ENCODE measurements at regions not wholly inside any gene's neighbourhood (a gene's known extent, or its start where the extent isn't known, plus 50 kb on each side); places are given as distances from the start of the nearest gene placed in this dataset.

- no peak overlapping the region for H3K9ac ChIP-seq (ENCODE audit: low read length)
- ATAC-seq = no peak
- TF ChIP-seq, protein P1, sequence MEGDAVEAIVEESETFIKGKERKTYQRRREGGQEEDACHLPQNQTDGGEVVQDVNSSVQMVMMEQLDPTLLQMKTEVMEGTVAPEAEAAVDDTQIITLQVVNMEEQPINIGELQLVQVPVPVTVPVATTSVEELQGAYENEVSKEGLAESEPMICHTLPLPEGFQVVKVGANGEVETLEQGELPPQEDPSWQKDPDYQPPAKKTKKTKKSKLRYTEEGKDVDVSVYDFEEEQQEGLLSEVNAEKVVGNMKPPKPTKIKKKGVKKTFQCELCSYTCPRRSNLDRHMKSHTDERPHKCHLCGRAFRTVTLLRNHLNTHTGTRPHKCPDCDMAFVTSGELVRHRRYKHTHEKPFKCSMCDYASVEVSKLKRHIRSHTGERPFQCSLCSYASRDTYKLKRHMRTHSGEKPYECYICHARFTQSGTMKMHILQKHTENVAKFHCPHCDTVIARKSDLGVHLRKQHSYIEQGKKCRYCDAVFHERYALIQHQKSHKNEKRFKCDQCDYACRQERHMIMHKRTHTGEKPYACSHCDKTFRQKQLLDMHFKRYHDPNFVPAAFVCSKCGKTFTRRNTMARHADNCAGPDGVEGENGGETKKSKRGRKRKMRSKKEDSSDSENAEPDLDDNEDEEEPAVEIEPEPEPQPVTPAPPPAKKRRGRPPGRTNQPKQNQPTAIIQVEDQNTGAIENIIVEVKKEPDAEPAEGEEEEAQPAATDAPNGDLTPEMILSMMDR (conservative IDR thresholded peaks at IDR 0.05; ENCODE audit: low read depth, low read length) = no peak
- TF ChIP-seq EZH2phosphoT487 (IDR thresholded peaks at IDR 0.05; ENCODE audit: borderline replicate concordance, low read length) (no peak), EZH2 (IDR thresholded peaks at IDR 0.05; ENCODE audit: low read length, unreplicated experiment) (no peak)
- no peaks in the 10 kb centered on the region for H3K9me3 ChIP-seq (ENCODE audit: low read length)
- H3K27me3 ChIP-seq (ENCODE audit: low read length) = no peaks in the 10 kb centered on the region
- no peaks in the 10 kb centered on the region for H3K79me2 ChIP-seq (ENCODE audit: low read length)
- no peaks in the 10 kb centered on the region for H3F3A ChIP-seq (ENCODE audit: low read length, unreplicated experiment)
- H3K27ac ChIP-seq (ENCODE audit: low read length) = no peak overlapping the region
- no peak for DNase-seq
- H3K4me3 ChIP-seq (ENCODE audit: low read length) = no peak overlapping the region
- H3K4me1 ChIP-seq (ENCODE audit: insufficient read depth, low read length) = no peaks in the 10 kb centered on the region
- intact Hi-C loops (cut with micrococcal nuclease) = no loop called here
- POLR2A ChIA-PET (ENCODE audit: unreplicated experiment) = no interaction called here
- no peaks in the 10 kb centered on the region for H3K36me3 ChIP-seq (ENCODE audit: low read depth, low read length)
- no TSS peak for BruUV-seq (replicated peaks)
- no peak overlapping the region for H3K4me2 ChIP-seq (ENCODE audit: low read length)
- CTCF ChIA-PET = no interaction called here
- no peak overlapping the region for H2AFZ ChIP-seq (ENCODE audit: low read length)
- no peaks in the 10 kb centered on the region for H4K20me1 ChIP-seq (ENCODE audit: low read length)
- no peaks in the 10 kb centered on the region for H3K9me2 ChIP-seq (replicated peaks; ENCODE audit: low read length)
Observed at GRCh38 chr16:6057821-6058220, 960.2 kb upstream of the EEF2KMT start.

- H3K4me2 ChIP-seq (ENCODE audit: low read length) = no peak overlapping the region
- BruUV-seq (replicated peaks) = no TSS peak
- H3K9me2 ChIP-seq (replicated peaks; ENCODE audit: low read length) = no peaks in the 10 kb centered on the region
- TF ChIP-seq EZH2phosphoT487 (IDR thresholded peaks at IDR 0.05; ENCODE audit: borderline replicate concordance, low read length) = no peak
- no peak for TF ChIP-seq EZH2 (IDR thresholded peaks at IDR 0.05; ENCODE audit: low read length, unreplicated experiment)
- TF ChIP-seq, protein P1 (conservative IDR thresholded peaks at IDR 0.05; ENCODE audit: low read depth, low read length) = no peak
- no peaks in the 10 kb centered on the region for H3K27me3 ChIP-seq (ENCODE audit: low read length)
- no peaks in the 10 kb centered on the region for H3K36me3 ChIP-seq (ENCODE audit: low read depth, low read length)
- H3K9me3 ChIP-seq (ENCODE audit: low read length) = no peaks in the 10 kb centered on the region
- H3F3A ChIP-seq (ENCODE audit: low read length, unreplicated experiment) = no peaks in the 10 kb centered on the region
- CTCF ChIA-PET = no interaction called here
- no peaks in the 10 kb centered on the region for H4K20me1 ChIP-seq (ENCODE audit: low read length)
- no peak overlapping the region for H2AFZ ChIP-seq (ENCODE audit: low read length)
- ATAC-seq (no peak), DNase-seq (no peak)
- POLR2A ChIA-PET (ENCODE audit: unreplicated experiment) = no interaction called here
- no peak overlapping the region for H3K9ac ChIP-seq (ENCODE audit: low read length)
- no peak overlapping the region for H3K27ac ChIP-seq (ENCODE audit: low read length)
- intact Hi-C loops (cut with micrococcal nuclease) = no loop called here
- H3K79me2 ChIP-seq (ENCODE audit: low read length) = no peaks in the 10 kb centered on the region
- no peaks in the 10 kb centered on the region for H3K4me1 ChIP-seq (ENCODE audit: insufficient read depth, low read length)
- no peak overlapping the region for H3K4me3 ChIP-seq (ENCODE audit: low read length)
Observed at GRCh38 chr16:6048017-6048416, 950.4 kb upstream of the EEF2KMT start.

GRCh38 chr16:6047325-6047724 lies 949.7 kb upstream of the EEF2KMT start:
- DNase-seq (no peak), ATAC-seq (no peak)
- POLR2A ChIA-PET (ENCODE audit: unreplicated experiment) = no interaction called here
- H3K27me3 ChIP-seq (ENCODE audit: low read length) = no peaks in the 10 kb centered on the region
- H3K27ac ChIP-seq (ENCODE audit: low read length) = no peak overlapping the region
- H3K79me2 ChIP-seq (ENCODE audit: low read length) = no peaks in the 10 kb centered on the region
- H3K9me3 ChIP-seq (ENCODE audit: low read length) = no peaks in the 10 kb centered on the region
- no peaks in the 10 kb centered on the region for H3K36me3 ChIP-seq (ENCODE audit: low read depth, low read length)
- CTCF ChIA-PET = no interaction called here
- BruUV-seq (replicated peaks) = no TSS peak
- no peak overlapping the region for H3K4me3 ChIP-seq (ENCODE audit: low read length)
- no peak overlapping the region for H3K9ac ChIP-seq (ENCODE audit: low read length)
- no peaks in the 10 kb centered on the region for H3K9me2 ChIP-seq (replicated peaks; ENCODE audit: low read length)
- TF ChIP-seq EZH2 (IDR thresholded peaks at IDR 0.05; ENCODE audit: low read length, unreplicated experiment) = no peak
- TF ChIP-seq, protein P1 (conservative IDR thresholded peaks at IDR 0.05; ENCODE audit: low read depth, low read length) = no peak
- no peak for TF ChIP-seq EZH2phosphoT487 (IDR thresholded peaks at IDR 0.05; ENCODE audit: borderline replicate concordance, low read length)
- H3F3A ChIP-seq (ENCODE audit: low read length, unreplicated experiment) = no peaks in the 10 kb centered on the region
- intact Hi-C loops (cut with micrococcal nuclease) = no loop called here
- no peak overlapping the region for H3K4me2 ChIP-seq (ENCODE audit: low read length)
- no peaks in the 10 kb centered on the region for H3K4me1 ChIP-seq (ENCODE audit: insufficient read depth, low read length)
- no peak overlapping the region for H2AFZ ChIP-seq (ENCODE audit: low read length)
- no peaks in the 10 kb centered on the region for H4K20me1 ChIP-seq (ENCODE audit: low read length)
